NCI-H748 treated with DMSO at 0.1 percent for 48 hours (cell line): ENCODE measurements at regions not wholly inside any gene's neighbourhood (a gene's known extent, or its start where the extent isn't known, plus 50 kb on each side); places are given as distances from the start of the nearest gene placed in this dataset.
"Not testable (repeated sequence)": the region's sequence is repeated elsewhere in the genome, so short reads cannot be mapped to it uniquely, and the experiment has no call there.

Source experiments
- DNase-seq: peaks from one replicate; lab custom pipeline; 2025; lab: John Stamatoyannopoulos, UW

DNA sequence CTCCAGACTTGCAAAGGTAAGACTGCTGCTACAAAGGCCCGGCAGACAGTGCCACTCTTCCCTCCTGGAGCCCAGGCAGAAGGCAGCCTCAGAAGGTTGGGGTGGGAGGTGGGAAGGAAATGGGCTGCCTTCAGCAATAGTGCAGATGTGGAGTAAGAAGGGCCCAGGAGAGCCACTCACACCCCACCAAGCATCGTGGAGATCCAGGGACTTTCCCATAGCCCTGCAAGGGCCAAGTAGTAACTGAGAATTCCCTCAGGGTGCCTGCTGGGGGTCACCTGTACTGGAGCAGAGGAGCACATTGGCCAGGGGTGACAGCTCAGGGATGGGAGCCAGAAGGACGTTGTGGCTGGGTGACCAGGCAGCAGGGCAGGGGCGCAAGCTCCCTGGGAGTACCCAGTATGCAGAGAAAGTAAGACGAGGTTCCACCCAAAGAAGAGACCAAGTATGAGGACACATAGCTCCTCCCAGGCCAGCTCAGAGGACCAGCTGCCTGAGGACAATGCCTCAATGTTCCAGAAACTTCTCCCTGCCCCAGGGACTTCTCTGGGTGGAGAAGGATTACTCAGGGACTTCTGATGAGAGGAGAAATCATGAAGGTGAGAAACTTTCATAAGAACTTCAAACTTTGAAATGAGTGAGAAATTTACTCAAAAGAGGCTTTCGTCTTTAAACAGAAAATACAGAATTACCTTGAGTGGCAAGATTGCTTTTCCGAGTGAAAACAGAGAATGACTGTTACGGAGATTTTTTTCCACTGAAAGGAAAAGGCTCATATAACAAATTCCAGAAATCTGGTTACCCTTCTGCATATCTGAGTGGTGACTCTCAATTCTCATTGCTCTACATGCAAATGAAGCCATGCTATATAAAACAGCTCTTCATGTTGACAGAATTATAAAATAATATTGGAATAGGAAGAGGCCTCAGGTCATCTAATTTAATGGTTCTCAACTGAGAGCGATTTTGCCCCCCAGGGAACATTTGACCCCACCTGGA lies 87.9 kb upstream of the TRIO start:
- DNase-seq: no peak

DNA sequence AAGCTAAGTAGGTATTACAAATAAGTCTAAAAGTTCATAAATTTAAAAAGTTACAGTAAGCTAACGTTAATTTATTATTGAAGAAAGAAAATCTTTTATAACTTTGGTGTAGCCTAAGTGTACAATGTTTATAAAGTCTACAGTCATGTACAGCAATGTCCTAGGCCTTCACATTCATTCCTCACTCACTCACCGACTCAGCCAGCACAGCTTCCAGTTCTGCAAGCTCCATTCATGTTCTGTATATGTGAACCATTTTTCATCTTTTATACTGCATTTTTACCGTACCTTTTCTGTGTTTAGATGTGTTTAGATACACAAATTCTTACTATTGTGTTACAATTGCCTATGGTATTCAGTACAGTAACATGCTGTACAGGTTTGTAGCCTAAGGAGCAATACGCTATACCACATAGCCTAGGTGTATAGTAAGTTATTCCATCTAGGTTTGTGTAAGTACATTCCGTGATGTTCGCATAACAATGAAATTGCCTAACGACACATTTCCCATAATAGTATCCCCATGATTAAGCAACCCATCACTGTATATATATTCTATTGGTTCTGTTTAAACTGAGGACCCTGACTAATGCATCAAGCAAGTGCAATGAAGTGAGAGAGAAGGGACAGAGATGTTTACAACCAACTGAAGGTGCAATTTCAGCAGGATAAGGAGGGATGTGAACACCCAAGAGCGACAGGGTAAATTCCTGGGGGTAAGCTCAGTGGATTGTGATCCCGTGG lies 88.9 kb upstream of the TRIO start:
- no peak for DNase-seq

GRCh38 chr5:14050821-14051220 lies 92.3 kb upstream of the TRIO start:
- no peak for DNase-seq

DNA sequence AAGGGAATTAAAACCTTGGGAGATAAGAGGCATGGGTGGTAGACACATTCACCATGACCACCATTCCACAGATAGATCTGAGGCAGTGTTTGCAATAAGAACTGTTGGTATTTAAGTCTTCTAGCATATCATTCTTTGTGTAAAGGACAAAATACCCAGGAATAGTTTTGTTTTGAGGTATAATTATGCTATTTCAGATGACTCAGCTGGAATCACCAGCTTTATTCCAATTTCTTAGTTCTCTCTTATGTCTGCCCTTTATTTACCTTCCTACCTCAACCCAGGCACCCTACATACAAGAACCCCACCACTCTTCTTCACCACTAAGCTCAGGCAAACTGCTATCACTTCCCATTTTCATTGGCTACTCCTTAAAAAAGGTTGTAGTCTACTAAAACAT lies 94.7 kb upstream of the TRIO start:
- no peak for DNase-seq

- DNase-seq: no peak
Observed at GRCh38 chr5:14041528-14042192, 97.2 kb upstream of the DNAH5 start.

GRCh38 chr5:14040542-14040941 lies 96.1 kb upstream of the DNAH5 start:
- DNase-seq: no peak

- DNase-seq: no peak
Observed at GRCh38 chr5:14039576-14039975, 95.1 kb upstream of the DNAH5 start.

DNA sequence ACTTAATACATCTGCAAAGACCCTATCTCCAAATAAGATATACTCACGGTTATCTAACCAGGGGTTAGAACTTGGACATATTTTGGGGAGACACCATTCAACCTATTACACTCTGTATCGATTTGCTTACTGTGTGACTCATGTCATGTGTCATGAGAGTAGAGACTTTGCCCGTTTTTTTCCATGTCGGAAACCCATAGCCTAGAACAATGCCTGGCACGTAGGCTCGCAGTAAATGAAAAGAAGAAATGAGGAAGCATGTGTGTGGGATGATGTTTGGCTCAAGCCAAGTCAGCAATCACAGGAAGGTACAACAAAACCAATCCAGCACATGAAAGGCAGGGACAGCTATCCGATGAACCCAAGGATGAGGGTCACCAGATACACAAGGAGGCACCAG lies 94.6 kb upstream of the DNAH5 start:
- no peak for DNase-seq

DNA sequence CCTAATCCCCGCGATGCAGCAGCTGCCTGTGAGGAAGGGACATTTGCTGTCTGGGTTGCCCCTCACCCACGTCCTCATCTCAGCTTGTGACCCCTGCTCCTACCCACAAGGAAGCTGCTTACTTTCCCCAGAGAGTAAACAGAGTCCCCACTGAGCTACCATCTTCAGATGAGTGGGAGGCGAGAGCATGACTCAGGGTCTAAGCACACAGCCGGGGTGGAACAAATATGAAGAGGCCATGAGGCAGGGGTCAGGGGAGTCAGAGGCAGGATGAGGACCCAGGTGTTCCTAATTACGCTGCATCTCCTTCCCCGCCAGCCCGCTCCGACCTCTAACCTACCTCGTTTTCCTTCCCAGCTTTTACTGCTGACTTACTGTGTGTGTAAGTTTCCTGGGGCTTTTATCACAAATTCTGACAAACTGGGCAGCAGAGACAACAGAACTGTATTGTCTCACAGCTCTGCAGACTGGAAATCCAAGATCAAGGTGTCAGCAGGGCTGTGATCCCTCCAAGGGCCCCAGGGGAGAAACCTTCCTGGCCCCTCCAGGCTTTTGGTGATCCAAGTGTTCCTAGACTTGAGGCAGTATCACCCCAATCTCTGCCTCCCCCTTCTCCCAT lies 94.0 kb upstream of the DNAH5 start:
- DNase-seq: no peak

GRCh38 chr5:14036947-14037346 lies 92.5 kb upstream of the DNAH5 start:
- no peak for DNase-seq

GRCh38 chr5:14036514-14036913 lies 92.0 kb upstream of the DNAH5 start:
- no peak for DNase-seq

DNA sequence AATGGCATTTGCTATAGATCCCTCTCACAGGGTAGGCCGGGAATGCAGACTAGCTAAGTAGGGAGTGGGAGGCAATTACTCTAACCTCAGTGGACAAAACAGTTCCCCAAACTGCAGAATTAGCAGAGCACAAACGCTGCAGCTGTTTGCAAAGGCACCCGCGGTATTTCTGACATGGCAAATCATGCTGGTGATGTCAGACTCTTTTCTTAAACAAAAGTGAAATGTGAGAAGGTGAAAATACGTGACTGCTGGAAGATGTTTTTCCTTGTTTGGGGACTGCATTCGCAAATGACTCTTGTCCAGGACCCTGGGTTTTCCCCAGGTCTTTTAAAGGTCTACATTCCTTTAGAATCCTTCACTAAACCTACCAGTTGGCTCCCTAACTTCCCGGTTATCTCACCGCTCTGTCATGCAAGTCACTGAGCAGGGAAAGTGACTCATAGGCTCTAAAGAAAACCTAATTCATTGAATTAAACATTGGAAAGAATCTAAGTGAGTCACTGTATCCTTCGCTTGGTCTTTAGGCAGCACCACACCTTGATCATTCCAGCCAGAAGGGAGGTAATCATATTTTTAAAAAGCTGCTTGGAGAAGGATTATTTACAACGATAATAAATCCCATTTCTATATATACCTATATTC lies 91.5 kb upstream of the DNAH5 start:
- DNase-seq: no peak

GRCh38 chr5:14034963-14035362 lies 90.5 kb upstream of the DNAH5 start:
- DNase-seq: no peak

DNA sequence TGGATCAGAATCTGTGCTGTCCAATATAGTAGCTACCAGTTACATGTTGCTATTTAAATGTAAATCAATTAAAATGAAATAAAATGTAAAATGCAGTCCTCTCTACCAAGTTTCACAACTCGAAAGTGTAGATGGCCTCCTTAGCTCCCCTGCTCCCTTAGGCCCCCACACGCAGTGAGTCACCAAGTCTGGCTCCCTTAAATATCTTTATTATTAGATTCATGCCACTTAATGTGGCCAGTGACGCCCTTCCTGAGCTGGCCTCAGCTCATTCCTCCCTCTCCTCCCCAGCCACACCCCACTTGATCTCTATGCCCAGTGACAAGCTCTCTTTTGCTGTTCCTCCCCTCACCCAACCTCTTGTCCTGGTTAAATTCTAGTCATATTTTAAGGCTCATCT lies 88.4 kb upstream of the DNAH5 start:
- DNase-seq: no peak

GRCh38 chr5:14028938-14029584 lies 84.6 kb upstream of the DNAH5 start:
- DNase-seq: peak; percentile 74

DNA sequence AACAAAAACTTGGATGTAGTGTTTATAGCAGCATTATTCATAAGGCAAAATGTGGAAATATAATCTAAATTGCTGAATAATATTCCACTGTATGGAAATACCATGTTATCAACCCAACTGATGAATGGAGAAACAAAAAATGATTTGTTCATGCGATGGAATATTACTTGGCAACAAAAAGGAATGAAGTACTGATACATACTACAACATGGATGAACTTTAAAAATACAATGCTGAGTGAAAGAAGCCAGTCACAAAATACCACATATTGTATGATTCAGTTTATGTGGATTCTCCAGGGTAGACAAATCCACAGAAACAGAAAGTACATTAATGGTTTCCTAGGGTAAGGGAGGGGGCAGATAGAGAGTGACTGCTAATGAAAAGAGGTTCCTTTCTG lies 83.7 kb upstream of the DNAH5 start:
- no peak for DNase-seq

DNA sequence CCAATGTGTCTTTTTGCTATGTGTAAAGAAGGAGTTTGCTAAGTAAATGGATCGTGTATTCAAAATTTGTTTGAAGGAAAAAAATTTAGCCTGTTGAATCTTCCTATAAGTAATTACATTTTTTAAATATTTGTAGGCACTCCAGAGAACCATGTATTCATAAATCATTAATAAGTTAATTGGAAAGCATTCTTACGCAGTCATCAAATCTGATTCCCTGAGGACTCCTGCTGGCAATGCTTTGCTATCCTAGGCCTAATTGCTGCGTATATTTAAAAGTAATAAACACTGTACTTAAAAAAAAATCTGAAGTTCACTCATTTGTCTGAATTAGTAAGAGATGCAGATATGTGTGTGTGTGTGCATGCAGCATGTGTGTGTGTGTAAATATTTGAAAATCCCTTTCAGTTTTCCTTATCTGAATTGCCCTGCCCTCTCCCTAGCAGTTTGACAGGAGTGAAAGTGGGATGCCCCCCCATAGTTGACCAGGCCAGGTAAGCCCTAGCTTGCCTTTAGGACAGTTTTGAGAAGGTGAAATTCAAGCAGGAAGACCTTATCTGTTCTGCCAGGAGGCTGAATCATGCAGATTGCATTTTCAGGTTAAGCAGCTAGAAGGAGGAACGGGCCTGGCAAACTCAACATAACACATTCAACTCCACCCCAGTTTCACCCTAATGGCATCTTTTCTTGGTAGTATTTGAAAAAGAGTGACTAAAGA lies 81.2 kb upstream of the DNAH5 start:
- DNase-seq: no peak

GRCh38 chr5:14022971-14023370 lies 78.5 kb upstream of the DNAH5 start:
- DNase-seq: no peak

DNA sequence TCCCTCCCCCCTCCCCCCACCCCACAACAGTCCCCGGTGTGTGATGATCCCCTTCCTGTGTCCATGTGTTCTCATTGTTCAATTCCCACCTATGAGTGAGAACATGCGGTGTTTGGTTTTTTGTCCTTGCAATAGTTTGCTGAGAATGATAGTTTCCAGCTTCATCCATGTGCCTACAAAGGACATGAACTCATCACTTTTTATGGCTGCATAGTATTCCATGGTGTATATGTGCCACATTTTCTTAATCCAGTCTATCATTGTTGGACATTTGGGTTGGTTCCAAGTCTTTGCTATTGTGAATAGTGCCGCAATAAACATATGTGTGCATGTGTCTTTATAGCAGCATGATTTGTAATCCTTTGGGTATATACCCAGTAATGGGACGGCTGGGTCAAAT lies 76.5 kb upstream of the DNAH5 start:
- not testable (repeated sequence) for DNase-seq

DNA sequence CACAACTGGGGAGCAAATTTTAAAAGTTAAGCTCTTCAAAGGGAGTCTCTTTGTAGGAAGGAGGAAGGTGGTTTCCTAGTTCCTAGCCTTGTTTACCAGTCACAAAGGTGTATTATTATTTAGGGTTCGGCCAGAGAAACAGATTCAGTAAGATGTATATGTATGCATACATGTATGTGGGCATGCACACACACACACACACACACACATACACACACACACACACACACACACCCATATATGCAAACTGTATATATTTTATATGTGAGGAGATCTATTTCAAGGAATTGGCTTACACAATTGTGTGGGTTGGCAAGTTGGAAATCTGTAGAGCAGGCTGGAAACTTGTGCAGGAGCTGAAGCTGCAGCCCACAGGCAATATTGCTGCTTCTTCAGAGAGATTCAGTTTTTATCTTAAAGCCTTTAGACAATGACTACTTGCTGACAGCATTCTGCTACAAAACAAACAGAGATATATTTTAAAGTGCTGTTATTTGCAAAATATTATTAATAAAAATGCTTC lies 75.3 kb upstream of the DNAH5 start:
- DNase-seq: no peak
